ENCODE measurements at regions not wholly inside any gene's neighbourhood (a gene's known extent, or its start where the extent isn't known, plus 50 kb on each side); places are given as distances from the start of the nearest gene placed in this dataset.

- TF ChIP-seq PRDM4 (tag by site-specific recombination; IDR thresholded peaks at IDR 0.05) (no peak), ZNF624 (tag by site-specific recombination; IDR thresholded peaks at IDR 0.05) (no peak), ZNF785 (tag by site-specific recombination; IDR thresholded peaks at IDR 0.05) (no peak), ZNF266 (tag by site-specific recombination; IDR thresholded peaks at IDR 0.05; ENCODE audit: low read depth) (no peak), ZNF555 (tag by site-specific recombination; conservative IDR thresholded peaks at IDR 0.05) (no peak), ZFP3 (tag by site-specific recombination; IDR thresholded peaks at IDR 0.05; ENCODE audit: low read depth) (no peak), ZNF398 (tag by site-specific recombination; IDR thresholded peaks at IDR 0.05) (no peak)
Measured at GRCh38 chr12:63070709-63071108, 80.3 kb downstream of the AVPR1A start (continued).

- no peaks in the 10 kb centered on the region for H3K9me3 ChIP-seq (ENCODE audit: control insufficient read depth, insufficient read depth, low read depth, low read length)
- H3K27ac ChIP-seq (ENCODE audit: extremely low read depth, low read depth, low read length), result no peak overlapping the region
- no peaks in the 10 kb centered on the region for H3K4me1 ChIP-seq (ENCODE audit: control insufficient read depth, insufficient read depth, low read length)
- CTCF ChIA-PET, result interaction anchor here (0.7 to 3.5 kb wide), 17 partner anchors 23 to 815 kb away, joined by 3 to 32 read pairs (median 5); partner anchors contain the start of gene PPM1H
- H3K4me3 ChIP-seq (ENCODE audit: low read depth, low read length), result no peak overlapping the region
- no peaks in the 10 kb centered on the region for H3K36me3 ChIP-seq (ENCODE audit: control insufficient read depth in 2 of 2, insufficient read depth in 1 of 2, low read length in 2 of 2)
- no peak for TF ChIP-seq ZIC2 (tag by site-specific recombination; IDR thresholded peaks at IDR 0.05)
- POLR2A ChIA-PET, result no interaction called here
Measured at GRCh38 chr12:63069860-63070617, 81.0 kb downstream of the AVPR1A start.

GRCh38 chr12:63068857-63069442 is 82.1 kb downstream of the AVPR1A start:
- H3K27ac ChIP-seq (ENCODE audit: extremely low read depth, low read depth, low read length), result no peak overlapping the region
- no peak overlapping the region for H3K4me3 ChIP-seq (ENCODE audit: low read depth, low read length)
- no peaks in the 10 kb centered on the region for H3K9me3 ChIP-seq (ENCODE audit: control insufficient read depth, insufficient read depth, low read depth, low read length)
- CTCF ChIA-PET, result interaction anchor here (0.6 to 3.5 kb wide), 40 partner anchors 9 to 787 kb away, joined by 3 to 32 read pairs (median 4); partner anchors contain the start of genes MON2 and PPM1H
- no peak for TF ChIP-seq PRDM6 (tag by site-specific recombination; IDR thresholded peaks at IDR 0.05)
- TF ChIP-seq ZNF660 (tag by site-specific recombination; IDR thresholded peaks at IDR 0.05), result 0 out of 2 replicates have a peak, but pooled peaks have one; percentile 17
- TF ChIP-seq ZNF155 (tag by site-specific recombination; IDR thresholded peaks at IDR 0.05), result no peak
- peak; percentile 80 for TF ChIP-seq ZNF654 (tag by site-specific recombination; IDR thresholded peaks at IDR 0.05; ENCODE audit: low read depth)
- no peak for TF ChIP-seq ZNF449 (tag by site-specific recombination; IDR thresholded peaks at IDR 0.05)
- TF ChIP-seq CTCF (tag by site-specific recombination; IDR thresholded peaks at IDR 0.05), result peak; percentile 38; the same call in 1 of the 2 replicates
- no peak for TF ChIP-seq ZNF677 (tag by site-specific recombination; IDR thresholded peaks at IDR 0.05)
- no peak for TF ChIP-seq ZFP3 (tag by site-specific recombination; IDR thresholded peaks at IDR 0.05; ENCODE audit: low read depth)
- no peak for TF ChIP-seq SETDB1 (IDR thresholded peaks at IDR 0.05; ENCODE audit: insufficient read length, low read length)
- no peaks in the 10 kb centered on the region for H3K36me3 ChIP-seq (ENCODE audit: control insufficient read depth in 2 of 2, insufficient read depth in 1 of 2, low read length in 2 of 2)
- POLR2A ChIA-PET, result no interaction called here
- H3K4me1 ChIP-seq (ENCODE audit: control insufficient read depth, insufficient read depth, low read length), result no peaks in the 10 kb centered on the region
